GM21447 (cell line): ENCODE measurements at regions not wholly inside any gene's neighbourhood (a gene's known extent, or its start where the extent isn't known, plus 50 kb on each side); places are given as distances from the start of the nearest gene placed in this dataset.
"Not testable (repeated sequence)": the region's sequence is repeated elsewhere in the genome, so short reads cannot be mapped to it uniquely, and the experiment has no call there.

ENCODE experiments used
- ATAC-seq: cut with Tn5 transposase; IDR thresholded peaks from one replicate; pipeline ENCODE4 v1.9.1; 2021; ENCODE audit not compliant: unreplicated experiment

- ATAC-seq: no peak
Measured at GRCh38 chr7:81074406-81074805, 155.6 kb upstream of the SEMA3C start.

- no peak for ATAC-seq
Measured at GRCh38 chr7:81073931-81074251, 155.0 kb upstream of the SEMA3C start.

GRCh38 chr7:81070956-81071355 is 152.1 kb upstream of the SEMA3C start:
- ATAC-seq: no peak

GRCh38 chr7:81066797-81067196 is 147.9 kb upstream of the SEMA3C start:
- no peak for ATAC-seq

GRCh38 chr7:81064426-81064825 is 145.6 kb upstream of the SEMA3C start:
- no peak for ATAC-seq

GRCh38 chr7:81062755-81063154 is 143.9 kb upstream of the SEMA3C start:
- ATAC-seq: no peak

- not testable (repeated sequence) for ATAC-seq
Measured at GRCh38 chr7:81057469-81057868, 138.6 kb upstream of the SEMA3C start.

- ATAC-seq: no peak
Measured at GRCh38 chr7:81053623-81054022, 134.8 kb upstream of the SEMA3C start.

GRCh38 chr7:81051811-81052413 is 133.1 kb upstream of the SEMA3C start:
- no peak for ATAC-seq

GRCh38 chr7:81045491-81046030 is 126.7 kb upstream of the SEMA3C start:
- no peak for ATAC-seq

GRCh38 chr7:81042646-81043045 is 123.8 kb upstream of the SEMA3C start:
- not testable (repeated sequence) for ATAC-seq

GRCh38 chr7:81040496-81040895 is 121.6 kb upstream of the SEMA3C start:
- ATAC-seq: no peak

- no peak for ATAC-seq
Measured at GRCh38 chr7:81036871-81037270, 118.0 kb upstream of the SEMA3C start.

GRCh38 chr7:81036057-81036456 is 117.2 kb upstream of the SEMA3C start:
- no peak for ATAC-seq

- ATAC-seq: no peak
Measured at GRCh38 chr7:81031996-81032395, 113.1 kb upstream of the SEMA3C start.

GRCh38 chr7:81031243-81031642 is 112.4 kb upstream of the SEMA3C start:
- ATAC-seq: no peak

- no peak for ATAC-seq
Measured at GRCh38 chr7:81030472-81030871, 111.6 kb upstream of the SEMA3C start.

- no peak for ATAC-seq
Measured at GRCh38 chr7:81029511-81029910, 110.7 kb upstream of the SEMA3C start.

GRCh38 chr7:81025360-81025759 is 106.5 kb upstream of the SEMA3C start:
- ATAC-seq: no peak

GRCh38 chr7:81014908-81015307 is 96.1 kb upstream of the SEMA3C start:
- ATAC-seq: no peak

- no peak for ATAC-seq
Measured at GRCh38 chr7:81014266-81014665, 95.4 kb upstream of the SEMA3C start.

GRCh38 chr7:81013083-81013817 is 94.4 kb upstream of the SEMA3C start:
- ATAC-seq: no peak

GRCh38 chr7:81008901-81009300 is 90.0 kb upstream of the SEMA3C start:
- no peak for ATAC-seq
